ENCODE measurements at regions not wholly inside any gene's neighbourhood (a gene's known extent, or its start where the extent isn't known, plus 50 kb on each side); places are given as distances from the start of the nearest gene placed in this dataset.

- no peak overlapping the region for H3K27ac ChIP-seq (ENCODE audit: low read depth in 1 of 2, low read length in 2 of 2)
- H3K4me3 ChIP-seq (ENCODE audit: low read depth in 1 of 3, low read length in 3 of 3), result no peak overlapping the region
- no peak for DNase-seq (ENCODE audit: low spot score)
- TF ChIP-seq SP1 (IDR thresholded peaks at IDR 0.05) (no peak), YY1 (IDR thresholded peaks at IDR 0.05) (no peak), FOXA2 (IDR thresholded peaks at IDR 0.05) (no peak), HNF4G (IDR thresholded peaks at IDR 0.05) (no peak), HNF4A (conservative IDR thresholded peaks at IDR 0.05) (no peak), CTCF (IDR thresholded peaks at IDR 0.05; ENCODE audit: low read depth, low read length, missing input control) (no peak)
- no peaks in the 10 kb centered on the region for H3K4me1 ChIP-seq (ENCODE audit: control insufficient read depth in 4 of 4, insufficient read depth in 4 of 4, low read length in 3 of 4)
- WGBS, result 89% methylated on average over 3 of the region's 3 CpGs
- H3K36me3 ChIP-seq (ENCODE audit: control insufficient read depth in 4 of 4, insufficient read depth in 3 of 4, low read depth in 1 of 4, low read length in 3 of 4), result peaks cover 0 to 18% (median 4%) of the 10 kb centered on the region in 4 donors
- no peaks in the 10 kb centered on the region for H3K27me3 ChIP-seq (ENCODE audit: control insufficient read depth in 4 of 4, insufficient read depth in 4 of 4, low read length in 3 of 4)
- H3K9ac ChIP-seq (ENCODE audit: low read depth in 1 of 2, low read length in 2 of 2), result no peak overlapping the region
- H3K9me3 ChIP-seq (ENCODE audit: control insufficient read depth in 4 of 4, low read length in 3 of 4), result no peaks in the 10 kb centered on the region
These were observed 76.6 kb upstream of the ZNF169 start for GRCh38 chr9:94182532-94182931.

- Histone ChIP-seq H3K9me3 (ENCODE audit: control insufficient read depth in 4 of 4, low read length in 3 of 4) (no peaks in the 10 kb centered on the region), H3K27ac (ENCODE audit: low read depth in 1 of 2, low read length in 2 of 2) (no peak overlapping the region), H3K36me3 (ENCODE audit: control insufficient read depth in 4 of 4, insufficient read depth in 3 of 4, low read depth in 1 of 4, low read length in 3 of 4) (peaks cover 0 to 12% (median 4%) of the 10 kb centered on the region in 4 donors), H3K9ac (ENCODE audit: low read depth in 1 of 2, low read length in 2 of 2) (no peak overlapping the region), H3K27me3 (ENCODE audit: control insufficient read depth in 4 of 4, insufficient read depth in 4 of 4, low read length in 3 of 4) (no peaks in the 10 kb centered on the region), H3K4me3 (ENCODE audit: low read depth in 1 of 3, low read length in 3 of 3) (no peak overlapping the region), H3K4me1 (ENCODE audit: control insufficient read depth in 4 of 4, insufficient read depth in 4 of 4, low read length in 3 of 4) (no peaks in the 10 kb centered on the region)
- no peak for DNase-seq (ENCODE audit: low spot score)
- TF ChIP-seq TAF1 (conservative IDR thresholded peaks at IDR 0.05) (no peak), JUND (IDR thresholded peaks at IDR 0.05) (no peak)
- 92% methylated on average over 5 of the region's 5 CpGs for WGBS
These were observed 75.7 kb upstream of the ZNF169 start for GRCh38 chr9:94183240-94183999.

GRCh38 chr9:94188246-94188645 is 70.9 kb upstream of the ZNF169 start:
- no peak overlapping the region for H3K9ac ChIP-seq (ENCODE audit: low read depth in 1 of 2, low read length in 2 of 2)
- H3K4me3 ChIP-seq (ENCODE audit: low read depth in 1 of 3, low read length in 3 of 3), result no peak overlapping the region
- H3K4me1 ChIP-seq (ENCODE audit: control insufficient read depth in 4 of 4, insufficient read depth in 4 of 4, low read length in 3 of 4), result no peaks in the 10 kb centered on the region
- no peak for DNase-seq (ENCODE audit: low spot score)
- peaks cover 0 to 4% (median 1%) of the 10 kb centered on the region in 4 donors for H3K9me3 ChIP-seq (ENCODE audit: control insufficient read depth in 4 of 4, low read length in 3 of 4)
- H3K27ac ChIP-seq (ENCODE audit: low read depth in 1 of 2, low read length in 2 of 2), result no peak overlapping the region
- no peak for TF ChIP-seq GABPA (IDR thresholded peaks at IDR 0.05 in 1 of 2, conservative IDR thresholded peaks at IDR 0.05 in 1 of 2)
- no peak for TF ChIP-seq EGR1 (IDR thresholded peaks at IDR 0.05; ENCODE audit: low read depth in 2 of 2)
- no peak for TF ChIP-seq HNF4G (IDR thresholded peaks at IDR 0.05)
- no peak for TF ChIP-seq JUND (IDR thresholded peaks at IDR 0.05)
- no peak for TF ChIP-seq SP1 (IDR thresholded peaks at IDR 0.05)
- TF ChIP-seq FOXA2 (IDR thresholded peaks at IDR 0.05), result no peak
- TF ChIP-seq CTCF (IDR thresholded peaks at IDR 0.05; ENCODE audit: low read depth, low read length, missing input control), result no peak
- TF ChIP-seq ZBTB33 (IDR thresholded peaks at IDR 0.05), result no peak
- TF ChIP-seq TAF1 (conservative IDR thresholded peaks at IDR 0.05), result no peak
- TF ChIP-seq RXRA (IDR thresholded peaks at IDR 0.05), result no peak
- TF ChIP-seq REST (IDR thresholded peaks at IDR 0.05), result no peak
- TF ChIP-seq NR2F2 (IDR thresholded peaks at IDR 0.05), result no peak
- TF ChIP-seq YY1 (IDR thresholded peaks at IDR 0.05), result no peak
- TF ChIP-seq FOXA1 (IDR thresholded peaks at IDR 0.05), result no peak
- no peak for TF ChIP-seq MAX (IDR thresholded peaks at IDR 0.05)
- no peak for TF ChIP-seq HNF4A (conservative IDR thresholded peaks at IDR 0.05)
- H3K36me3 ChIP-seq (ENCODE audit: control insufficient read depth in 4 of 4, insufficient read depth in 3 of 4, low read depth in 1 of 4, low read length in 3 of 4), result peaks cover 0 to 4% (median under 1%) of the 10 kb centered on the region in 4 donors
- H3K27me3 ChIP-seq (ENCODE audit: control insufficient read depth in 4 of 4, insufficient read depth in 4 of 4, low read length in 3 of 4), result no peaks in the 10 kb centered on the region

All from liver (tissue), 8 donors.